ENCODE measurements at regions not wholly inside any gene's neighbourhood (a gene's known extent, or its start where the extent isn't known, plus 50 kb on each side); places are given as distances from the start of the nearest gene placed in this dataset.

GRCh38 chr20:48470141-48470540, 357.7 kb downstream of the PREX1 start:
- in situ Hi-C loops (cut with HindIII; ENCODE audit: extremely low pct_ligation_motif_present, low pct_unique_long_range_greater_than_20kb): no loop called here
- Histone ChIP-seq H3K4me2 (ENCODE audit: low read depth, low read length) (no peak overlapping the region), H3K79me2 (ENCODE audit: insufficient read depth, low read length) (no peaks in the 10 kb centered on the region), H2AFZ (ENCODE audit: low read length) (no peak overlapping the region), H3K27me3 (ENCODE audit: control insufficient read depth in 1 of 2, insufficient read depth in 2 of 2, low read length in 2 of 2) (peaks cover 4 to 57% of the 10 kb centered on the region in 2 experiments; a peak in 3 of 5 replicates), H3K4me1 (ENCODE audit: insufficient read depth, low read length) (no peaks in the 10 kb centered on the region), H3K27ac (ENCODE audit: extremely low read length, insufficient read depth, low read length) (no peak overlapping the region), H3K36me3 (replicated peaks in 1 of 2; ENCODE audit: control insufficient read depth in 1 of 2, insufficient read depth in 2 of 2, low read length in 2 of 2) (no peaks in the 10 kb centered on the region), H3K9ac (ENCODE audit: insufficient read depth, low read depth, low read length) (no peak overlapping the region), H3K4me3 (replicated peaks in 1 of 3; ENCODE audit: insufficient read depth in 1 of 3, low read depth in 2 of 3, low read length in 3 of 3) (no peak overlapping the region), H3K9me3 (ENCODE audit: low read length) (no peaks in the 10 kb centered on the region), H4K20me1 (ENCODE audit: insufficient read depth, low read length) (no peaks in the 10 kb centered on the region)
- ATAC-seq (no peak), FAIRE-seq (no peak), DNase-seq (ENCODE audit: low spot score) (no peak)
- intact Hi-C loops (cut with micrococcal nuclease; ENCODE audit: unreplicated experiment): no loop called here
- POLR2A ChIA-PET: no interaction called here
- CTCF ChIA-PET (ENCODE audit: low intra/inter-chr PET ratio, low total read pairs): no interaction called here
- 26% methylated on average over 3 of the region's 3 CpGs for WGBS (ENCODE audit: low lambda C conversion rate)
- BruUV-seq (replicated peaks): no TSS peak
- TF ChIP-seq ARNTL (CRISPR knock-in tag; IDR thresholded peaks at IDR 0.05) (no peak), ZNF652 (CRISPR knock-in tag; IDR thresholded peaks at IDR 0.05; ENCODE audit: borderline replicate concordance, low read depth) (no peak), MED13 (CRISPR knock-in tag; IDR thresholded peaks at IDR 0.05) (no peak), RAD51 (IDR thresholded peaks at IDR 0.05; ENCODE audit: borderline replicate concordance) (peak; percentile 81; the same call in 1 of the 2 replicates), ZNF597 (CRISPR knock-in tag; IDR thresholded peaks at IDR 0.05) (no peak), ZBTB46 (CRISPR knock-in tag; IDR thresholded peaks at IDR 0.05; ENCODE audit: borderline replicate concordance) (no peak), POLR2AphosphoS5 (IDR thresholded peaks at IDR 0.05; ENCODE audit: low read depth, low read length) (no peak), USF2 (IDR thresholded peaks at IDR 0.05; ENCODE audit: low read depth, low read length) (peak; percentile 56; the same call in 1 of the 2 replicates), USF2 (CRISPR knock-in tag; IDR thresholded peaks at IDR 0.05; ENCODE audit: borderline replicate concordance) (no peak), NR0B2 (CRISPR knock-in tag; IDR thresholded peaks at IDR 0.05) (no peak), RFX1 (IDR thresholded peaks at IDR 0.05) (no peak), ZNF788 (CRISPR knock-in tag; IDR thresholded peaks at IDR 0.05; ENCODE audit: borderline replicate concordance) (no peak), CC2D1A (CRISPR knock-in tag; IDR thresholded peaks at IDR 0.05) (no peak), FLYWCH1 (CRISPR knock-in tag; IDR thresholded peaks at IDR 0.05) (no peak), SIX4 (CRISPR knock-in tag; IDR thresholded peaks at IDR 0.05) (no peak), TAF15 (IDR thresholded peaks at IDR 0.05; ENCODE audit: low read depth, low read length, poor library complexity, severe bottlenecking) (no peak)
